Stimulated activated CD4-positive, alpha-beta T cell treated with anti-CD3 and anti-CD28 coated beads, Interleukin-1b, Interleukin-23, amount 100 ng/mL, for 24 hours (primary cell): ENCODE measurements at regions not wholly inside any gene's neighbourhood (a gene's known extent, or its start where the extent isn't known, plus 50 kb on each side); places are given as distances from the start of the nearest gene placed in this dataset.

Experiments used
- DNase-seq, 4 experiments: peaks; one replicate each; pipeline ENCODE4 v3.0.0-alpha.2; 2020; ENCODE audit warnings: low read depth in 4 of 4, low spot score in 1 of 4

- no peak for DNase-seq
Measured at GRCh38 chr11:105553025-105553424, 56.8 kb upstream of the GRIA4 start.

DNA sequence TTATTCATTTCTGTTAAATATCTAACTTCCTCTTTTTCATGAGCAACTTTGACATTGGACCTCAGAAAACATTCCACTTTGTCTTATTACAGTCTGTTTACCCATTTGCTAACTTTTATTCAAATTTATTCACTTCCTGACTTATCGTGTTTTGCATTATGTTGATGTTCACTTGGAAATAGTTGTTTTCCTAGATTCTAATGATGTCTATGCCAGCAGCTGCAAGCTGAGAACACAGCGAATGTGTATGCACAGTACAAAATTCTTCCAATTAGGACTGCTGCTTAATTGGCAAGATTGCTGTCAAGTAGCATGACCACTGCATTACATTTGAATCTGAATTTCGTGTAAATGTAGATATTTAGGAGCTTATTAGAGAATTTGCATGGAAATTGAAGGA, 61.5 kb upstream of the GRIA4 start:
- DNase-seq, result no peak

- DNase-seq, result no peak
Measured at GRCh38 chr11:105538588-105538987, 71.3 kb upstream of the GRIA4 start.

DNA sequence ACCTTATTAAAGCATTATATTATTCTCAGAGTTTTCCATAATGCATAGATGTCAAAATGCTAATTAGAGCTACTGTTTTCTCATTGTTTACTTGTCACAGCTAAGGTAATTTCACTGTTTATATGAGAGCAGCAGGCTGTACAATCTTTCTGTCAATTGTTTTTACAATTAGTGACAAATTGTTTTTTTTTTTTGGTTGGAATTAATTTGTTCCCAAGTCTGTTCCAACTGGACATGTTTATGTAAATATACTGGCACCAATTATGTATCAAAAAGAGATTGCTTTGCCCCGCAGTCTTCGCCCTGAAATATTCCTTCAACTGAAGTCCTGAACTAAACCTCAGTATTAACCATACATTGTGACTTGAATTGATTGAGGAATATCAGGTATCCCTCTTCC, 72.3 kb upstream of the GRIA4 start:
- no peak for DNase-seq

GRCh38 chr11:105524286-105524685, 85.6 kb upstream of the GRIA4 start:
- DNase-seq, result no peak

DNA sequence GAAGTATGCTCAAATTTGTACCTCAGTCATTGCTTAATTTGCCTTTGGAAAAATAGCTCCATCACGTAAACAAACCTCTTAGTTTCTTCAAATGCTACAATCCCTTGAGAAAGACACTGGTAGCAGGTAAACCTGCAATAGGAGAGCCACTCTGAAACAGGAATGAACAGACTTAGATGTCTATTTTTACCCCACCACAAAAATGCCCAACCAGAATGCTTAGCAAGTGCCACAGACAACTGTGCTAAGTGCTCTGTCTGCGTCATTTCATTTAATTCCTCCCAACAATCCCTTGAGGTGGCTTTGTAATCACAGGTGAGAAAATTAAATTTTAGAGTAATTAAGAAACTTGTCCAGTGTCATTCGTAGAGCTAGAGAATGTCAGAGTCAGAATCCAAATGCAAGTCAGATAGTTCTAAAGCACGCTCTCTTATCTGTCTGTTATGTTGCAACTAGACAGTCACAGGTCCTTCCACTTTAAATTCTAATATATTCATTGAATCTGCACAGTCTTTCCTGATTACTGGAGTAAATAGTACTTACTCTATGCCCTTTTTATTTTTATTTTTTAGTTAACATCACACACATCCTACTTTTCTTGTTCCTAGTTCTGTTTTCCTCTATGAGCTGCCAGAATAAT, 89.0 kb upstream of the GRIA4 start:
- DNase-seq, result no peak

DNA sequence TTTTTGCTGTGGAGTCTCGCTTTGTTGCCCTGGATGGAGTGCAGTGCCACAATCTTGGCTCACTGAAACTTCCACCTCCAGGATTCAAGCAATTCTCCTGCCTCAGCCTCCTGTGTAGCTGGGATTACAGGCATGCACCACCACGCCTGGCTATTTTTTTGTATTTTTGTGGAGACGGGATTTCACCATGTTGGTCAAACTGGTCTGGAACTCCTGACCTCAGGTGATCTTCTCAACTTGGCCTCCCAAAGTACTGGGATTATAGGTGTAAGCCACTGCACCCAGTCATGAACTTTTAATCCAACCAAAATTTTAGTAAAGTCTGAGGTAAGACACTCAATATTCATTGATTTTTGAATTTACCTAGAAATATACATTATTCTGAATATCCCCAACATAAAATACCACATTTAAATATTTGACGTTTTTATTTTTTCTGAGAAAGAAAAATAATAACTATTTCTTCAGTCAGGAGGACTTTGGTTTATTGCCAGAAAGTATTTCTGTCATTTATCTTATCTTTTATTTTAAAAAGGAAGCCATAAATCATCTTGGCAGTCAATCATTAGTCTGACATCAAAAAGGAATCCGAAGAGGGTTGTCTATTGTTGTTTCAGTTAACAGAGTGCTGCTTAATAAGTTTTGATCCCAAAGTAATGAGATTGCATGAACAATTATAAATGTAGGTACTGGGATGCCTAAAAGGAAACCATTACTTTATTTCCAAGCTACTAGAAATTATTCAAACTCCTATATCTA, 102.2 kb upstream of the GRIA4 start:
- DNase-seq, result no peak

- DNase-seq, result no peak
Measured at GRCh38 chr11:105492010-105492409, 117.9 kb upstream of the GRIA4 start.

GRCh38 chr11:105491394-105491793, 118.5 kb upstream of the GRIA4 start:
- no peak for DNase-seq

DNA sequence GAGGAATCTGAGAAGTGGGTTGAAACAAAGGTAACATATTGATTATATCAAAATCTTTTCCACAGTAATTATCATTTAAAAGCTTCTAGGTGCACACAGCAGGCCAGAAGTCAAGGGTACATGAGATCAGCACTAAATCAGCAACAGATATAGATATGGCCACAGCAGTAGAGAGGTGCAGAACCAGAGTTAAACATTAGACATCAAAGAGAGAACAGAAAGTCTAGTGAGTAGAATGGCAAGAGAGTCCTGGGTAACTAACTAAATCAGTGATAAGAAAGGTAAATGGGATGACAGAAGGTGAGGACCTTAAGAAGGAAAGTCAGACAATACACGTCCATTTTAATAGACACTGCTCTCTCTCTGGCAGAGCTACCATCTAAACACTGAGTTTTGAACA, 119.5 kb upstream of the GRIA4 start:
- no peak for DNase-seq

- DNase-seq, result no peak
Measured at GRCh38 chr11:105489446-105489845, 120.4 kb upstream of the GRIA4 start.

- no peak for DNase-seq
Measured at GRCh38 chr11:105486929-105487328, 122.9 kb upstream of the GRIA4 start.

- DNase-seq, result no peak
Measured at GRCh38 chr11:105469931-105470330, 139.9 kb upstream of the GRIA4 start.

DNA sequence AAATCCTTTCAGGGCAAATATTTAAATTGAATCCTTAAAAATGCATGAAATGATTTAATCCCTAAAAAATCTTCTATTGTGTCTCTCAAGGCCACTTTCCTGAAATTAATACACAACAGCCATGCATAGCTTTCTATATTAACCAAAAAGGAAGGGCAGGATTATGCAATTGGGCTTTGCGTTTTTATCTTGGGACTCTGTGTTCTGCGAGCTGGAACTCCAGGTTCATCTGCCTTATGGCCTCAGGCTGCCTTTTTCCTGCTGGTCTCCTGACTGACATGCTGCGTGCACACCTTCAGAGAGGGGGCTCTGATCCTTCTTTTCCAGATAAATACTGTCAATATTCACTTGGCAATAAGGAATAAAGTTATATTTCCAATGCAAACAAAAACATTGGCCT, 141.7 kb upstream of the GRIA4 start:
- no peak for DNase-seq

GRCh38 chr11:105466582-105467228, 143.2 kb upstream of the GRIA4 start:
- no peak for DNase-seq

DNA sequence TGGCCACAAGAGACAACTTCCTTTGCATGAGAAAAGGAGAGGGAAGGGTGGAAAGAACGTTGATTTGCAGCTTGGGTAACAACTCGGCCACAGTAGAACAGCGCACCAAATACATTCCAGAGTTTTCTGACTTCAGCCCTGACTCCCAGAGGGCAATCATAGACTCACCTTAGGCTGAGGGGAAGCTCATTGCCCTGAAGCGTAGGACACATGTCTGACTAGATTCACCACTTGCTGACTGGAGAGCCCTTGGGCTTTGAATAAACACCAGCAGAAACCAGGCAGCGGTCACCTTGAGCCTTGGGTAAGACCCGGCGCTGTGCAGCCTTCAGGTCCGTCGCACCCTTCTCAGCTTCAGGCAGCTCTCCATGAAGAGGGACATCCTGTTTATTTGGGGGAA, 151.8 kb upstream of the GRIA4 start:
- DNase-seq, result no peak

DNA sequence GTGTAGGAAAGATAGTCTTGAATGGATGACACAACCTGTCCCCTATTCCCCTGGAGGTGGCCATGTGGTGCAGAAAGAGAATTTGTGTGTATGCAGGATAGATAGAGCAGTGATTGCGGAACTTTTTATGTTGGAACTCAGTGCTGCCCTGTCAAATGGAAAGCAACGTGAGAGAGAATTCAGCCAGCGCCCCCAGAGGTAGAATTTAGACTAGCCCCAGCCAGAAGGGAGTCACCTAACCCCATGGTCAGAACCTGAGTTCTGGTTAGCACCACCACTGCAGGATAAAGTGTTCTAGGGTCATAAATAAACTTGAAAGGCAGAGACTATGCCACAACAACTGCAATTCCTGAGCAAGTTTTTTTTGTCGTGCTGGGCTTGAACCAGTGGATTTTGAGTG, 152.9 kb upstream of the GRIA4 start:
- DNase-seq, result no peak

- DNase-seq, result no peak
Measured at GRCh38 chr11:105449100-105449734, 160.7 kb upstream of the GRIA4 start.

GRCh38 chr11:105448703-105449079, 161.2 kb upstream of the GRIA4 start:
- DNase-seq, result no peak

DNA sequence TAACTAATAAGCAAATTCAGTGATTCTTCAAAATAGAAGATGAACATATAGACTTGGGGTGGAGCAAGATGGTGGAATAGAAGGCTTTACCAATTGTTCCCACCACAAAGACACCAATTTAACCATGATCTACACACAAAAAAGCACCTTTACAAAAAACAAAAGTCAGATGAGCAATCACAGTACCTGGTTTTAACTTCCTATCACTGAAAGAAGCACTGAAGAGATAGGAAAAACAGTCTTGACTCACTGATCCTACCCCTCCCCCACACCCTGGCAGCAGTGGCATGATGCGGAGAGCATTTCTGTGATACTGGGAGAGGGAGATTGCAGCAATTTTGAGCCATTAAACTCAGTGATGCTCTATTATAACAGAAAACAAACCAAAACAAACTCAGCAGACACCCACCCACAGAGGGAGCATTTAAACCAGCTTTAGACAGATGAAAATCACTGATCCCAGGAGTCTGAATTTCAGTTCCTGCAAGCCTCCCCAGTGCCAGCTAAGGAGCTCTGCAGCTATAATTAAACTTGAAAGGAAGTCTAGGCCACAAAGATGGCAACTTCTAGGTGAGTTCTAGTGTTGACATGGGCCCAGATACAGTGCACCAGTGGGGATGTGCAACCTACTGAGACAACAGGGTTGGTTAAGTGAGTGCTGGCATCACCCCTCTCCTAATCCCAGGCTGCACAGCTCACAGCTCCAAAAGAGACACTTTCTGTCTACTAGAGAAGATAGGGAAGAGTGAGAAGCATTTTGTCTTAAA, 161.8 kb upstream of the GRIA4 start:
- DNase-seq, result peak in 1 of 4 experiments; percentile 1

- no peak for DNase-seq
Measured at GRCh38 chr11:105443623-105444022, 166.2 kb upstream of the GRIA4 start.
